ENCODE measurements at regions not wholly inside any gene's neighbourhood (a gene's known extent, or its start where the extent isn't known, plus 50 kb on each side); places are given as distances from the start of the nearest gene placed in this dataset.

DNA sequence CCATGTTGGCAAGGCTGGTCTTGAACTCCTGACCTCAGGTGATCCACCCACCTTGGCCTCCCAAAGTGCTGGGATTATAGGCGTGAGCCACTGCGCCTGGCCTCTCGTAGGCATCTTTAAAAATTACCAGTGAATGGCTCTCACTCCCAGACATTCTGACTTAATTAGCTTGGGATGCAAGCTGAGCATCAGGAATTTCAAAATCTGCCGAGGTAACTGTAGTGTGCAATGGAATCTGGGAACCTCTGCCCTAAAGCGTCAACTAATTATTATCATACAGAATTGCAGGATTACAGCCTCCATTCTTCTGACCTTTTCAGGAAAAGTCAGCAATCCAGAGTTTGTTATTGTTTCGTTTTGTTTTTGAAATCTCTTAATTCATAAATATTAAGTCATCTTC is 213.4 kb upstream of the DMAC1 start:
- no peak for DNase-seq
- Histone ChIP-seq H3K27me3 (no peaks in the 10 kb centered on the region), H3K9me3 (no peaks in the 10 kb centered on the region), H3K4me1 (no peaks in the 10 kb centered on the region), H3K36me3 (no peaks in the 10 kb centered on the region), H3K27ac (no peak overlapping the region), H3K4me3 (no peak overlapping the region)
- no peak for TF ChIP-seq POLR2A (IDR thresholded peaks at IDR 0.05)
- TF ChIP-seq, protein P1, sequence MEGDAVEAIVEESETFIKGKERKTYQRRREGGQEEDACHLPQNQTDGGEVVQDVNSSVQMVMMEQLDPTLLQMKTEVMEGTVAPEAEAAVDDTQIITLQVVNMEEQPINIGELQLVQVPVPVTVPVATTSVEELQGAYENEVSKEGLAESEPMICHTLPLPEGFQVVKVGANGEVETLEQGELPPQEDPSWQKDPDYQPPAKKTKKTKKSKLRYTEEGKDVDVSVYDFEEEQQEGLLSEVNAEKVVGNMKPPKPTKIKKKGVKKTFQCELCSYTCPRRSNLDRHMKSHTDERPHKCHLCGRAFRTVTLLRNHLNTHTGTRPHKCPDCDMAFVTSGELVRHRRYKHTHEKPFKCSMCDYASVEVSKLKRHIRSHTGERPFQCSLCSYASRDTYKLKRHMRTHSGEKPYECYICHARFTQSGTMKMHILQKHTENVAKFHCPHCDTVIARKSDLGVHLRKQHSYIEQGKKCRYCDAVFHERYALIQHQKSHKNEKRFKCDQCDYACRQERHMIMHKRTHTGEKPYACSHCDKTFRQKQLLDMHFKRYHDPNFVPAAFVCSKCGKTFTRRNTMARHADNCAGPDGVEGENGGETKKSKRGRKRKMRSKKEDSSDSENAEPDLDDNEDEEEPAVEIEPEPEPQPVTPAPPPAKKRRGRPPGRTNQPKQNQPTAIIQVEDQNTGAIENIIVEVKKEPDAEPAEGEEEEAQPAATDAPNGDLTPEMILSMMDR (IDR thresholded peaks at IDR 0.05 in 4 of 5, conservative IDR thresholded peaks at IDR 0.05 in 1 of 5): no peak
- intact Hi-C loops (cut with DNase I; ENCODE audit: low total_unique reads) (no loop called here), in situ Hi-C loops (cut with MboI; ENCODE audit: low sequenced_read_pairs in 4 of 4) (no loop called here)
- no peak for ATAC-seq

DNA sequence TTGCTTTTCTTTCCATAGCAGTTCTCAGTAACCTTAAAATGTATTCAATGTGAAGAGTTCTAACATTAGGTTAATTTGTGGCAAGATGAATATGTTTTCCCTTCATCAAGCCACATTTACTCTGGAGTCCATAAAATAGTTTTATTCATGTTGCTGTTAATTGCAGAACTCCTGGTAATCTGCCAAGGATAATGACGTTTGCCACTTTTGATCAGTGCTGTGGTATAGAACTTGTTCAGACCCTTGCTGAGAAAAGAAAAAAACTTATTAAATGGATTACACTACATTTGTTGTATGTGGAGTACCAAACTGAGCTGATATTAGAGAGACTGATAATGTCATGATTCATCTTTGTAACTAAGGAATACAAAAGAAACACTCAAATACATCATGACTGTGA is 212.4 kb upstream of the DMAC1 start:
- DNase-seq (no peak), ATAC-seq (no peak)
- no peaks in the 10 kb centered on the region for H3K27me3 ChIP-seq
- intact Hi-C loops (cut with DNase I; ENCODE audit: low total_unique reads) (no loop called here), in situ Hi-C loops (cut with MboI; ENCODE audit: low sequenced_read_pairs in 4 of 4) (no loop called here)
- no peak for TF ChIP-seq POLR2A (IDR thresholded peaks at IDR 0.05)
- TF ChIP-seq, protein P1 (IDR thresholded peaks at IDR 0.05 in 4 of 5, conservative IDR thresholded peaks at IDR 0.05 in 1 of 5): no peak
- H3K9me3 ChIP-seq: no peaks in the 10 kb centered on the region
- H3K4me1 ChIP-seq: no peaks in the 10 kb centered on the region
- no peak overlapping the region for H3K4me3 ChIP-seq
- H3K27ac ChIP-seq: no peak overlapping the region
- H3K36me3 ChIP-seq: no peaks in the 10 kb centered on the region

DNA sequence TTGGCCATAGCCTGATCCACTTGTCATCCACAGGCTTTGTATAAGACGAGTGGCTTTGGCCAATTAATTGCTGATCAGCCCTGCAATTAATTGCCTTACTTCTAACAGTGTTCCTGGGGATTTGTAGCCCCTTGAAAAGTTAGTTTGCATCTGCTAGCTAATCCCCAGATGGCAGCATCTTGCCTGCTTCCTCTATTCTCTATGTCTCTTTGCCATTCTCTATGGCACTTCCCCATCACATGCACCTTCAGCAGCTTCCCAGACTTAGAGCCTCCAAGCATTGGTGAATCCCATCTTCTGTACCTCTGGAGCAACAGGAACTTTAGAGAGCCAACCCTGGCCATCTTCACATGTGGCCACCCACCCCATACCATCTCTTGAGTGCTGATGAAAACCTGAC is 197.0 kb upstream of the DMAC1 start:
- no peaks in the 10 kb centered on the region for H3K27me3 ChIP-seq
- H3K27ac ChIP-seq: no peak overlapping the region
- in situ Hi-C loops (cut with MboI; ENCODE audit: low sequenced_read_pairs in 4 of 4) (no loop called here), intact Hi-C loops (cut with DNase I; ENCODE audit: low total_unique reads) (no loop called here)
- no peaks in the 10 kb centered on the region for H3K4me1 ChIP-seq
- ATAC-seq (no peak), DNase-seq (no peak)
- H3K36me3 ChIP-seq: no peaks in the 10 kb centered on the region
- no peak overlapping the region for H3K4me3 ChIP-seq
- no peak for TF ChIP-seq POLR2A (IDR thresholded peaks at IDR 0.05)
- TF ChIP-seq, protein P1 (IDR thresholded peaks at IDR 0.05 in 4 of 5, conservative IDR thresholded peaks at IDR 0.05 in 1 of 5): no peak
- no peaks in the 10 kb centered on the region for H3K9me3 ChIP-seq

DNA sequence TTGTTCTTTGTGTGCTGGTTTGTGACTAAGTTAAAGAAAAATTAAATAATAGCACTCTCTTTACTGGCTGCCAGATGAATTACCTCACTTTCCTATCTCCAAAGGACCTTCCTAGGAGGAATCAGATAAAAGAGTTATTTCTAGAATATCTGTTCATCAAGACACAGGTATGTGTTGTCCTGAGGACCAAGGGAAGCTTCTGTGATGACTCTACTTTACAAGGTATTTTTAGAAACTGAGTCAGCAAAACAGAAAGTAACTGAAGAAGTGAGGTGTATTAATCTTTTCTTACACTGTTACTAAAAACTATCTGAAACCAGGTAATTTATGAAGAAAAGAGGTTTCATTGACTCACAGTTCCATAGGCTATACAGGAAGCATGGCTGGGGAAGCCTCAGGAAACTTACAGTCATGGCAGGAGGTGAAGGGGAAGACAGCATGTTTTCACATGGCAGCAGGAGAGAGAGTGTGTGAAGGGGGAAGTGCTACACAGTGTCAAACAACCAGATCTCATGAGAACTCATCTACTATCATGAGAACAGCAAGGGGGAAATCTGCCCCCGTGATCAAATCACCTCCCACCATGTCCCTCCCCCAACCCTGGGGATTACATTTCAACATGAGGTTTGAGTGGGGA is 189.2 kb upstream of the DMAC1 start:
- no peak for DNase-seq
- TF ChIP-seq, protein P1 (IDR thresholded peaks at IDR 0.05 in 4 of 5, conservative IDR thresholded peaks at IDR 0.05 in 1 of 5): no peak
- H3K4me1 ChIP-seq: no peaks in the 10 kb centered on the region
- H3K27me3 ChIP-seq: no peaks in the 10 kb centered on the region
- no peak overlapping the region for H3K4me3 ChIP-seq
- H3K27ac ChIP-seq: no peak overlapping the region
- in situ Hi-C loops (cut with MboI; ENCODE audit: low sequenced_read_pairs in 4 of 4): no loop called here
- intact Hi-C loops (cut with DNase I; ENCODE audit: low total_unique reads): no loop called here
- ATAC-seq: no peak
- no peaks in the 10 kb centered on the region for H3K36me3 ChIP-seq
- no peaks in the 10 kb centered on the region for H3K9me3 ChIP-seq

DNA sequence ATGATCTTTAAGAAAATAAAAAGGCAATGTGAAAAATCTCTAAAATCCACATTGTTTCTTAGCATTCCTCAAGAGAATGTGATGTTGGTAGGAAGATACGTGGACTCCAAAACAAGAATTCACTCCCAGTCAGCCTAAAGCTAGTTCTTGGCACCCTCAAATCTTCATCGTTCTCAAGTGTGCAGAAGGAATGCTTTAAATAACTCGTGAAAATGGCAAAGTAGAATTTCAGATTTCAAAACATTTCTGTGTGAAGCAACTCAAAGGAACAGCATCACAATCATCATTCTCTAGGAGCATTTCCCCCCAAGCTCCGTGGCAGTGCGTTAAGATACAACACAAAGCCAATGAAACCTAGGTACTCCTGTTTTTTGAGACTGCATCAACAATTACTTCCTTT is 185.1 kb upstream of the DMAC1 start:
- DNase-seq: no peak
- intact Hi-C loops (cut with DNase I; ENCODE audit: low total_unique reads): no loop called here
- no peaks in the 10 kb centered on the region for H3K36me3 ChIP-seq
- no peaks in the 10 kb centered on the region for H3K27me3 ChIP-seq
- no peaks in the 10 kb centered on the region for H3K4me1 ChIP-seq
- no peaks in the 10 kb centered on the region for H3K9me3 ChIP-seq
- in situ Hi-C loops (cut with MboI; ENCODE audit: low sequenced_read_pairs in 4 of 4): no loop called here
- H3K27ac ChIP-seq: no peak overlapping the region
- no peak for ATAC-seq
- TF ChIP-seq, protein P1 (IDR thresholded peaks at IDR 0.05 in 4 of 5, conservative IDR thresholded peaks at IDR 0.05 in 1 of 5): no peak
- TF ChIP-seq POLR2A (IDR thresholded peaks at IDR 0.05): no peak
- H3K4me3 ChIP-seq: no peak overlapping the region

All from gastrocnemius medialis (tissue), 4 donors.